ENCODE measurements at regions not wholly inside any gene's neighbourhood (a gene's known extent, or its start where the extent isn't known, plus 50 kb on each side); places are given as distances from the start of the nearest gene placed in this dataset.
"Not testable (repeated sequence)": the region's sequence is repeated elsewhere in the genome, so short reads cannot be mapped to it uniquely, and the experiment has no call there.

- H3K36me3 ChIP-seq (ENCODE audit: control insufficient read depth in 2 of 2, insufficient read depth in 2 of 2, low read length in 2 of 2), result no peaks in the 10 kb centered on the region
- H3K4me3 ChIP-seq (ENCODE audit: low read length in 2 of 2), result no peak overlapping the region
- H3K9me3 ChIP-seq (ENCODE audit: control insufficient read depth in 2 of 2, low read length in 2 of 2), result no peaks in the 10 kb centered on the region
- H3K27ac ChIP-seq (ENCODE audit: low read depth in 2 of 2, low read length in 2 of 2), result no peak overlapping the region
- no peaks in the 10 kb centered on the region for H3K27me3 ChIP-seq (ENCODE audit: control insufficient read depth in 2 of 2, insufficient read depth in 2 of 2, low read length in 2 of 2)
- H3K4me1 ChIP-seq (ENCODE audit: control insufficient read depth in 2 of 2, insufficient read depth in 2 of 2, low read length in 2 of 2), result no peaks in the 10 kb centered on the region
- no peak overlapping the region for H3K9ac ChIP-seq (ENCODE audit: low read depth in 1 of 2, low read length in 2 of 2)
Measured at GRCh38 chr14:38389681-38390080, 133.8 kb upstream of the CLEC14A start.

- no peaks in the 10 kb centered on the region for H3K9me3 ChIP-seq (ENCODE audit: control insufficient read depth in 2 of 2, low read length in 2 of 2)
- H3K4me1 ChIP-seq (ENCODE audit: control insufficient read depth in 2 of 2, insufficient read depth in 2 of 2, low read length in 2 of 2), result no peaks in the 10 kb centered on the region
- no peak overlapping the region for H3K27ac ChIP-seq (ENCODE audit: low read depth in 2 of 2, low read length in 2 of 2)
- H3K9ac ChIP-seq (ENCODE audit: low read depth in 1 of 2, low read length in 2 of 2), result no peak overlapping the region
- H3K4me3 ChIP-seq (ENCODE audit: low read length in 2 of 2), result no peak overlapping the region
- H3K27me3 ChIP-seq (ENCODE audit: control insufficient read depth in 2 of 2, insufficient read depth in 2 of 2, low read length in 2 of 2), result no peaks in the 10 kb centered on the region
- no peaks in the 10 kb centered on the region for H3K36me3 ChIP-seq (ENCODE audit: control insufficient read depth in 2 of 2, insufficient read depth in 2 of 2, low read length in 2 of 2)
Measured at GRCh38 chr14:38387821-38388220, 131.9 kb upstream of the CLEC14A start.

- H3K27me3 ChIP-seq (ENCODE audit: control insufficient read depth in 2 of 2, insufficient read depth in 2 of 2, low read length in 2 of 2), result no peaks in the 10 kb centered on the region
Measured at GRCh38 chr14:38385836-38386235, 129.9 kb upstream of the CLEC14A start.

GRCh38 chr14:38385343-38385742 is 129.4 kb upstream of the CLEC14A start:
- H3K9me3 ChIP-seq (ENCODE audit: control insufficient read depth in 2 of 2, low read length in 2 of 2), result no peaks in the 10 kb centered on the region
- H3K4me1 ChIP-seq (ENCODE audit: control insufficient read depth in 2 of 2, insufficient read depth in 2 of 2, low read length in 2 of 2), result no peaks in the 10 kb centered on the region
- no peak overlapping the region for H3K9ac ChIP-seq (ENCODE audit: low read depth in 1 of 2, low read length in 2 of 2)
- no peak overlapping the region for H3K27ac ChIP-seq (ENCODE audit: low read depth in 2 of 2, low read length in 2 of 2)
- no peaks in the 10 kb centered on the region for H3K27me3 ChIP-seq (ENCODE audit: control insufficient read depth in 2 of 2, insufficient read depth in 2 of 2, low read length in 2 of 2)
- no peak overlapping the region for H3K4me3 ChIP-seq (ENCODE audit: low read length in 2 of 2)
- H3K36me3 ChIP-seq (ENCODE audit: control insufficient read depth in 2 of 2, insufficient read depth in 2 of 2, low read length in 2 of 2), result no peaks in the 10 kb centered on the region

More at GRCh38 chr14:38385836-38386235, 129.9 kb upstream of the CLEC14A start:
- Histone ChIP-seq H3K27ac (ENCODE audit: low read depth in 2 of 2, low read length in 2 of 2) (no peak overlapping the region), H3K9ac (ENCODE audit: low read depth in 1 of 2, low read length in 2 of 2) (no peak overlapping the region), H3K36me3 (ENCODE audit: control insufficient read depth in 2 of 2, insufficient read depth in 2 of 2, low read length in 2 of 2) (no peaks in the 10 kb centered on the region), H3K9me3 (ENCODE audit: control insufficient read depth in 2 of 2, low read length in 2 of 2) (no peaks in the 10 kb centered on the region), H3K4me3 (ENCODE audit: low read length in 2 of 2) (no peak overlapping the region), H3K4me1 (ENCODE audit: control insufficient read depth in 2 of 2, insufficient read depth in 2 of 2, low read length in 2 of 2) (no peaks in the 10 kb centered on the region)

- Histone ChIP-seq H3K27me3 (ENCODE audit: control insufficient read depth in 2 of 2, insufficient read depth in 2 of 2, low read length in 2 of 2) (no peaks in the 10 kb centered on the region), H3K4me3 (ENCODE audit: low read length in 2 of 2) (no peak overlapping the region), H3K36me3 (ENCODE audit: control insufficient read depth in 2 of 2, insufficient read depth in 2 of 2, low read length in 2 of 2) (no peaks in the 10 kb centered on the region), H3K9me3 (ENCODE audit: control insufficient read depth in 2 of 2, low read length in 2 of 2) (no peaks in the 10 kb centered on the region), H3K9ac (ENCODE audit: low read depth in 1 of 2, low read length in 2 of 2) (no peak overlapping the region), H3K4me1 (ENCODE audit: control insufficient read depth in 2 of 2, insufficient read depth in 2 of 2, low read length in 2 of 2) (no peaks in the 10 kb centered on the region), H3K27ac (ENCODE audit: low read depth in 2 of 2, low read length in 2 of 2) (no peak overlapping the region)
Measured at GRCh38 chr14:38384741-38385140, 128.8 kb upstream of the CLEC14A start.

GRCh38 chr14:38367922-38368321 is 112.0 kb upstream of the CLEC14A start:
- Histone ChIP-seq H3K27ac (ENCODE audit: low read depth in 2 of 2, low read length in 2 of 2) (no peak overlapping the region), H3K9ac (ENCODE audit: low read depth in 1 of 2, low read length in 2 of 2) (no peak overlapping the region), H3K9me3 (ENCODE audit: control insufficient read depth in 2 of 2, low read length in 2 of 2) (no peaks in the 10 kb centered on the region), H3K4me3 (ENCODE audit: low read length in 2 of 2) (no peak overlapping the region), H3K27me3 (ENCODE audit: control insufficient read depth in 2 of 2, insufficient read depth in 2 of 2, low read length in 2 of 2) (no peaks in the 10 kb centered on the region), H3K36me3 (ENCODE audit: control insufficient read depth in 2 of 2, insufficient read depth in 2 of 2, low read length in 2 of 2) (no peaks in the 10 kb centered on the region), H3K4me1 (ENCODE audit: control insufficient read depth in 2 of 2, insufficient read depth in 2 of 2, low read length in 2 of 2) (no peaks in the 10 kb centered on the region)

GRCh38 chr14:38366374-38366773 is 110.5 kb upstream of the CLEC14A start:
- Histone ChIP-seq H3K4me1 (ENCODE audit: control insufficient read depth in 2 of 2, insufficient read depth in 2 of 2, low read length in 2 of 2) (no peaks in the 10 kb centered on the region), H3K27ac (ENCODE audit: low read depth in 2 of 2, low read length in 2 of 2) (no peak overlapping the region)

GRCh38 chr14:38363217-38363616 is 107.3 kb upstream of the CLEC14A start:
- no peaks in the 10 kb centered on the region for H3K36me3 ChIP-seq (ENCODE audit: control insufficient read depth in 2 of 2, insufficient read depth in 2 of 2, low read length in 2 of 2)
- no peak overlapping the region for H3K4me3 ChIP-seq (ENCODE audit: low read length in 2 of 2)
- H3K27me3 ChIP-seq (ENCODE audit: control insufficient read depth in 2 of 2, insufficient read depth in 2 of 2, low read length in 2 of 2), result no peaks in the 10 kb centered on the region
- H3K27ac ChIP-seq (ENCODE audit: low read depth in 2 of 2, low read length in 2 of 2), result no peak overlapping the region
- no peaks in the 10 kb centered on the region for H3K9me3 ChIP-seq (ENCODE audit: control insufficient read depth in 2 of 2, low read length in 2 of 2)
- no peaks in the 10 kb centered on the region for H3K4me1 ChIP-seq (ENCODE audit: control insufficient read depth in 2 of 2, insufficient read depth in 2 of 2, low read length in 2 of 2)
- no peak overlapping the region for H3K9ac ChIP-seq (ENCODE audit: low read depth in 1 of 2, low read length in 2 of 2)

More at GRCh38 chr14:38366374-38366773, 110.5 kb upstream of the CLEC14A start:
- H3K9ac ChIP-seq (ENCODE audit: low read depth in 1 of 2, low read length in 2 of 2), result no peak overlapping the region
- no peaks in the 10 kb centered on the region for H3K9me3 ChIP-seq (ENCODE audit: control insufficient read depth in 2 of 2, low read length in 2 of 2)
- H3K27me3 ChIP-seq (ENCODE audit: control insufficient read depth in 2 of 2, insufficient read depth in 2 of 2, low read length in 2 of 2), result no peaks in the 10 kb centered on the region
- no peaks in the 10 kb centered on the region for H3K36me3 ChIP-seq (ENCODE audit: control insufficient read depth in 2 of 2, insufficient read depth in 2 of 2, low read length in 2 of 2)
- no peak overlapping the region for H3K4me3 ChIP-seq (ENCODE audit: low read length in 2 of 2)

- no peak overlapping the region for H3K27ac ChIP-seq (ENCODE audit: low read depth in 2 of 2, low read length in 2 of 2)
Measured at GRCh38 chr14:38357557-38357956, 101.7 kb upstream of the CLEC14A start.

GRCh38 chr14:38355473-38355872 is 99.6 kb upstream of the CLEC14A start:
- H3K27me3 ChIP-seq (ENCODE audit: control insufficient read depth in 2 of 2, insufficient read depth in 2 of 2, low read length in 2 of 2); H3K27ac ChIP-seq (ENCODE audit: low read depth in 2 of 2, low read length in 2 of 2); H3K36me3 ChIP-seq (ENCODE audit: control insufficient read depth in 2 of 2, insufficient read depth in 2 of 2, low read length in 2 of 2); H3K4me3 ChIP-seq (ENCODE audit: low read length in 2 of 2); H3K9me3 ChIP-seq (ENCODE audit: control insufficient read depth in 2 of 2, low read length in 2 of 2); H3K4me1 ChIP-seq (ENCODE audit: control insufficient read depth in 2 of 2, insufficient read depth in 2 of 2, low read length in 2 of 2); H3K9ac ChIP-seq (ENCODE audit: low read depth in 1 of 2, low read length in 2 of 2): not testable (repeated sequence)

More at GRCh38 chr14:38357557-38357956, 101.7 kb upstream of the CLEC14A start:
- Histone ChIP-seq H3K9ac (ENCODE audit: low read depth in 1 of 2, low read length in 2 of 2) (no peak overlapping the region), H3K4me1 (ENCODE audit: control insufficient read depth in 2 of 2, insufficient read depth in 2 of 2, low read length in 2 of 2) (no peaks in the 10 kb centered on the region), H3K36me3 (ENCODE audit: control insufficient read depth in 2 of 2, insufficient read depth in 2 of 2, low read length in 2 of 2) (no peaks in the 10 kb centered on the region), H3K27me3 (ENCODE audit: control insufficient read depth in 2 of 2, insufficient read depth in 2 of 2, low read length in 2 of 2) (no peaks in the 10 kb centered on the region), H3K4me3 (ENCODE audit: low read length in 2 of 2) (no peak overlapping the region), H3K9me3 (ENCODE audit: control insufficient read depth in 2 of 2, low read length in 2 of 2) (no peaks in the 10 kb centered on the region)

GRCh38 chr14:38350102-38350501 is 94.2 kb upstream of the CLEC14A start:
- no peaks in the 10 kb centered on the region for H3K9me3 ChIP-seq (ENCODE audit: control insufficient read depth in 2 of 2, low read length in 2 of 2)
- no peak overlapping the region for H3K4me3 ChIP-seq (ENCODE audit: low read length in 2 of 2)
- H3K4me1 ChIP-seq (ENCODE audit: control insufficient read depth in 2 of 2, insufficient read depth in 2 of 2, low read length in 2 of 2), result no peaks in the 10 kb centered on the region
- no peak overlapping the region for H3K27ac ChIP-seq (ENCODE audit: low read depth in 2 of 2, low read length in 2 of 2)
- H3K36me3 ChIP-seq (ENCODE audit: control insufficient read depth in 2 of 2, insufficient read depth in 2 of 2, low read length in 2 of 2), result no peaks in the 10 kb centered on the region
- no peaks in the 10 kb centered on the region for H3K27me3 ChIP-seq (ENCODE audit: control insufficient read depth in 2 of 2, insufficient read depth in 2 of 2, low read length in 2 of 2)
- no peak overlapping the region for H3K9ac ChIP-seq (ENCODE audit: low read depth in 1 of 2, low read length in 2 of 2)
